GM21825 (cell line): ENCODE measurements at regions not wholly inside any gene's neighbourhood (a gene's known extent, or its start where the extent isn't known, plus 50 kb on each side); places are given as distances from the start of the nearest gene placed in this dataset.

Experiments used
- ATAC-seq: cut with Tn5 transposase; IDR thresholded peaks from one replicate; pipeline ENCODE4 v1.9.1; 2021; ENCODE audit warnings: mild to moderate bottlenecking, moderate library complexity; ENCODE audit not compliant: unreplicated experiment

DNA sequence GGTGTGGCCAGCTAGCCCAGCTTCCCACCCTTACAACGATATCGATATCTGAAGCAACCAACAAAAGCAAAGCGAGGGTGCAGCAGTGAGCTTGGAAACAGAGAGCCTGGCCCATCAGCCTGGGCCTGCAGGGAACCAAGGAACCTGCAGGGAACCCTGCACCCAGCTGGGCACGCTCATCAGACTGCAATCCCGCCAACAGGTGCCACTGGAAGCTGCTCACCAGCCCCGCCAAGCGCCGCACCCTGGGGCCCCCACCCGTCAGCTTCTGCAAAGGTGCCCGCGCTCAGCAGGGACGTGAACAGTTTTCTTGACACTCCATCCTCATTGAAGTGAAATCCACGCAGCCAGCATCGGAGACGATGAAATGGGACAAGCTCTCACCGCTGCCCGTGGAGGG, 250.7 kb downstream of the RBFOX3 start:
- ATAC-seq = no peak

DNA sequence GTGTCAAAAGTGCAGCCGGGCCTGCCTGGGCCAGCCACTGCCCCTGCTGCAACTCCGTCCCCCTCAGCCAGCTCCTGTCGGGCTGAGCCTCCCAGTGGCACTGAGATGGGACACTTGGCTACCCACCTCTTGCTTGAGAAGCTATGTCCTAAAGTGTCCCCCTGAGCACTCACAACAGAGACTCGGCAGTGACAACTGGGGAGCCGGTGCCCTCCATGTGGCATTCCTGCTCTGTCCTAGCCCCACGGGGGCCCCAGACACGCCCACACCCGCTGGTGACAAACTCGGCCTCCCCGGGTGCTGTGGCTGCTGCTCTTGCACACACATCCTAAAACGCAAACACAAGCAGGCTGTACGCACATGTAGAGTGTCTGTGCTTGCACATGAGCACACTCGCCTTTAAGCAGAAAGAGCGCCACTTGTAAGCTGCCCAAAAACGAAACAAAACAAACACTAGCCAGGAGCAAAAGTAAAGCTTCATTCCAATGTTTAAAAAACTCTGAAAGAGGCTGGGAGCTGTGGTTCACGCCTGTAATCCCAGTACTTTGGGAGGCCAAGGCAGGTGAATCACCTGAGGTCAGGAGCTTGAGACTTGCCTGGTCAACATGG, 253.9 kb downstream of the RBFOX3 start:
- no peak for ATAC-seq

DNA sequence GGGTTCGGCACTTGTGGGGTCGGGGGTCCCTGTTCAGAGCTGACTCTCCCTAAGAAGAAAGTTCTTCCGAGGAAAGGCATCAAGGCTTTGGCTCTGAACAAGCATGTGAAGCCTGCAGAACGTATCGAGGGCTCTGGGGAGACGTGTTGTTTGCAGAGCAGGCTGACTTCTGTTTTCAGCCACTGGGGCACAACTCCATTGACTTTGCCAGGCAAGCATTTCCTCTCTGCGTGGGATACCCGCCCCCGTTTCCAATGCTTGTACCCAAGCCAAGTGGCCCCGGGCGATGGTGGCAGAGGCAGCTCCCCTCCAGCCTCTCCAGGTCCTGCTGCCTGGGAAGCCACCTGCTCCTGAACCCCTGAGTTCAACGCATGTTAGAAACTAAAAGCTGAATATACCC, 255.7 kb downstream of the RBFOX3 start:
- no peak for ATAC-seq

DNA sequence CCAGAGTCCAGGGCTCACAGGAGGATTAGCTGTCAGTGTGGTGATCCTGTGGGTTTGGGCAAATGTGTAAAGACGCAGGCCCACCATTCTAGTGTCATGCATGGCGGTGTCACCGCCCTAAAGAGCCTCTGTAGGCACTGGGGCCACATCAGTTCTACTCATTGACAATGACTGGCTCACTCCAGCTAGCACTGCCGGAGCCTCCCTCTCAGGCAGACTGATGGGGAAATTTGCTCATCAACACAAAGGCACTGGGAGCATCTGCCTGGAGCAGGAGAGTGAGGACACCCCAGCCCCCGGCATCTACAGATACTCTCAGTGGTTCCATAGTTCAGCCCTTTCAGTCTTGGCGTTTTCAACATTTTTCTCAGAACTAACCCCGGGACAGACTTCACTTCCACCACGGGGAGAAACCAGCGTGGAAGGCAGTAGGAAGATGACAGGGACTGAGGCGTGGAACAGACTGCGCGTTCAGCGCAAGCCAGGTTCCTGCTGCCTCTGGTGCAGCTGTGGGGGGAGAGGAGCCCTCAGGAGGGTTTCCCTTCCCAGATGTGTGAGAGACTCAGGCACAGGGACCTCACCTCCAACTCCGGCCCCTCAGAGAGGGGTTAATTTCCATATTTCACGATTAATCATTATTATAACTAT, 256.6 kb downstream of the RBFOX3 start:
- no peak for ATAC-seq

DNA sequence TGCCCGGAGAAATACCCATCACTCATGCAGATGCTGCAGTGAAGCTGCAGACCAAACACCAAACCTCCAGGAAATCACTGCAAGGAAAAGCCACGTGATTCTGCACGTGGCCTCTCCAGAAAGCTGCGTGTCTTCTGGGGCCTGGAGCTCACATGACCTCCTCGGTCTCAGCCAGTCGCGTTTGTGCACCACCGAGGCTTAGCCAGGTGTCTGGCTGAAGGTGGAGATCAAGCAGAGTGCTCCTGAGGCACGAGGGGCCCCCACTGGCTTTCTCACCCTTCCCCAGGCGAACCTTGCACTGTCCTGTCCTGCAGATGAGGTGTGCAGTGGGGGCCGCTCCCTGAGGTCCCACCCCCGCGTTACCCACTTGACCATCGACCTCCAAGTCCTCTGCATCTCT, 257.3 kb downstream of the RBFOX3 start:
- ATAC-seq = no peak

DNA sequence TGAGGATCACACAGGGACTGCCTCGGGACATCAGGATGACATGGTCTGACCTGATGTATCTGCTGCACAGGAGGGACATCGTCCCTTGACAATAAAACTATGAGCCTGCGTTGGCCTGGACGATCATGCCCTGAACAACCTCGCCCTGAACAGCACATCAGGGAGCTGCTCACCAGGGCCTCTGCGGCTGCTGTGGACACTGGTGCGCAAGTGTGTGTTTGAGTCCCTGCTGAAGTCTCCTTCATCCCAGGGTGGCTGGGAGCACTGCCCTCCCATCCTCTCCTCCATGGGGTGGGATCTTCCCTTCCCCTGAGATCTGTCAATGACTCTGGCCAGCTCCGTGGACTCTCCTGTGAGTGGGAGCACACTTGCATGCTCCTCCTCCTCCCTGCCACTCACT, 257.8 kb downstream of the RBFOX3 start:
- ATAC-seq = no peak

DNA sequence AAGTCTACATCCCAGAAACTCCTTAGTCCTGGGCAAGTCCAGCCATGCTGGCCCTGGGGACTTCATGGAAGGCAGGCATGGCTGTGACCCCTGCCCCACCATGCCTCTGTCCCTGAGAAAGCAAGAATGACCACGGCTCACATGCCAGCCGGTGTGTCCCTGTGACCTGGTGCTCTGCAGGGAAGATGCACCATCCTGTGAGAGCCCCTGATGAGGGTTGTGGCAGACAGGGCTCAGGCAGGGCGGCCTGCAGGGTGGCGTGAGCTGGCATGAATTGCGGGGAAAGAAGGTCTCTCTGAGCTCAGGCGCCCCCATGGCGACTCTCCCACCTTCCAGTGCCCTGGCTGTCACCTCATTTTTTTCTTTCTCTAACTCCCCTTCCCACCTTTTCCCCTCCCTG, 260.3 kb downstream of the RBFOX3 start:
- no peak for ATAC-seq

DNA sequence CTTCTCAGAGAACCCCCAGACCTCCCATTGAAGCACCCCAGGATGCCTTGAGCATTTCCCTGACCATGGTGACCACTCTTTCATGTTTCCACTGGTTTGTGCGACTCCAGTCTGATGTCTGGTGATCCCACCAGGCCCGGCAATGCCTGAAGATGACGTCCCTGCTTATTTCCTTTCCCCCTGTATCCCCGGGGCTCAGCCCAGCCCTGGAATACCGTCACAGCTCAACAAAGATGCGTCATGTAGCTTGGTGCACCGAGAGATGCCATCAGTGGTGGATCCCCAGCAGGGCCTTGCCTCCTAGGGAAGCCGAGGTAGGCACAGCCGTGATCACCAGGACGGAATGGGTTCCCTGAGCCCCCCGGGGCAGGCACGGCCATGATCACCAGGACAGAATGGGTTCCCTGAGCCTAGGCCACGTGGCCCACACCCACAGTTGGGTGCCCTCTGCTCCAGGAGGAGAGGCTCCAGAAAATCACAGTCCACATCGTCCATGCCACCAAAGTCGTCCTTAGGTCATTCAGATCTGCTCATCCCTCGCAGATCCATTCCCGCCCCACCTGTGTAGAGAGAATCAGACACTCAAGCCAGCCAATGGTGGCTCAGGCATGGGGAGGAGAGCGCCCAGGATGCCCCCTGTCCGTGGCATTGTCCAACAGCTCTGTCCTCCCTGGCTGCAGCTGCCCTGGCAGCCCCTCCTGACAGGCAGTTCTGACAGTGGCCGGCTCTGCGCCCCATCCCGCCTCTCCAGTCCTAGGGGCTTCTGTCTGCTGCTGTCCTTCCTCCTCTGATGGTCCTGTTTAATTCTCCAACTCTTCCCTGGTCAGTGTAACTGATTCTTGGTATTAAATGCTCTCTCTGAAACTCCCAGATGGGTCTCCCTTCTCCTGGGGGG, 261.1 kb downstream of the RBFOX3 start:
- ATAC-seq = no peak

DNA sequence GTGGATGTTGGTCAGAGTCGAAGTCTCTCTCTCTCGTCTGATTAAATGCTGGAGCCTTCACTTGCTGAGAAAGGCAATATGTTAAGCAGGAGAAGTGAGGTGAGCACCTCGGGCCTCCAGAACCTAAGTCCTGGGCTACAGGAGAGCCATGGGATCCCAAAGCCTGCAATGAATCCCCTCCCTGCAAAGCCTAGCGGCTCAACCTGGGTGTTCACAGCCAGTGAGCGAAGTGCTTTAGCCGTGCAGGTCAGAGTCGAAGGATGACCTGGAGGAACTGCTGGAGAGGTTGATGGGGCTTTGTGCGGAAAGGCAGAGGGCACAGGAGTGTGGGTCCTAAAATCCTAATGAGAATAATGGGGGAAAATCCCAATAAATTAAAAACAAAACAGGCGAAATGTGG, 267.8 kb downstream of the ENGASE start:
- no peak for ATAC-seq

DNA sequence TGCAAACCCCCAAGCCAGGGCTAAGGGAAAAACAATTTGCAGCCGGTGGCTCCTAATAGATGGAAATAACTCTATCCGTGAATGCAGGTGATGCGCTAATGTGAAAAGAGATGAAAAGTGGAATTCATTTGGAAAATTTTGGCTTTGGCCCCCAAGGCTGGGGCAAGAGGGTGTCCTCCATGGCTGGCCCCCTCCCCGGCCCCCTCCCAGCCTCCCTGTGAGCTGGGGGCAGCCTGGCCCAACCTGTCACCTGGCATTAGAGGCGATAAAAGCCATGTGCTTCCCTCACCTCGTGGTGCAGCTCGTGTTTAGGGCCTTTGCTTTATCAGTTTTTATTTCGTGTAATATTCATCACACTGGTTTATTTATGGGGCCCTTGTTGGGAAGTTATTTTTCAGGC, 267.2 kb downstream of the ENGASE start:
- ATAC-seq = no peak

DNA sequence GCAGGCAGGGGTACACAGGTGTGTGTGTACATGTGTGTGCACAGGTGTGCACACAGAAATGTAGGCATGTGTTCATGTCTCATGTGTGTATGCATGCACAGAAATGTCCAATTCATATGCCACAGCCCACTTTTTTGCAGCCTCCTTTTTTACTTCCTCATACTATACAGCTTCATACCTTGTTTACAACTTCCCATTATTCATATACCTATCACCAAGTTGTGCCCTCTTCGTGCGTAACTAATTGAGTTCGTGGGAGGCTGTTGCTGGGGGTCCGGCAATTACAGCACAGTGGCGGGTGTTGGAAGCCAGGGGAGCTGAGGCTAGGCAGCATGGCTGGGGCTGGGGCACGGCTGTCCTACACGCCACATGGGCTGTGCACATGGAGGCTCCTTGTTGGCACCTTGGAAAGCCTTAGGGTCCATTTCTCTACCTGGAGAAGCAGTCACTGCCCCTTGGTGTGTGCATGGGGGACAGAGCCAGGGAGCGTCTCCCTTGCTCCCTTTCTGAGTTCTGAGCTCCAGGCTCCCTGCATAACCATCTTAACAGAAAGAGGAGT, 266.7 kb downstream of the ENGASE start:
- ATAC-seq = peak; percentile 23

DNA sequence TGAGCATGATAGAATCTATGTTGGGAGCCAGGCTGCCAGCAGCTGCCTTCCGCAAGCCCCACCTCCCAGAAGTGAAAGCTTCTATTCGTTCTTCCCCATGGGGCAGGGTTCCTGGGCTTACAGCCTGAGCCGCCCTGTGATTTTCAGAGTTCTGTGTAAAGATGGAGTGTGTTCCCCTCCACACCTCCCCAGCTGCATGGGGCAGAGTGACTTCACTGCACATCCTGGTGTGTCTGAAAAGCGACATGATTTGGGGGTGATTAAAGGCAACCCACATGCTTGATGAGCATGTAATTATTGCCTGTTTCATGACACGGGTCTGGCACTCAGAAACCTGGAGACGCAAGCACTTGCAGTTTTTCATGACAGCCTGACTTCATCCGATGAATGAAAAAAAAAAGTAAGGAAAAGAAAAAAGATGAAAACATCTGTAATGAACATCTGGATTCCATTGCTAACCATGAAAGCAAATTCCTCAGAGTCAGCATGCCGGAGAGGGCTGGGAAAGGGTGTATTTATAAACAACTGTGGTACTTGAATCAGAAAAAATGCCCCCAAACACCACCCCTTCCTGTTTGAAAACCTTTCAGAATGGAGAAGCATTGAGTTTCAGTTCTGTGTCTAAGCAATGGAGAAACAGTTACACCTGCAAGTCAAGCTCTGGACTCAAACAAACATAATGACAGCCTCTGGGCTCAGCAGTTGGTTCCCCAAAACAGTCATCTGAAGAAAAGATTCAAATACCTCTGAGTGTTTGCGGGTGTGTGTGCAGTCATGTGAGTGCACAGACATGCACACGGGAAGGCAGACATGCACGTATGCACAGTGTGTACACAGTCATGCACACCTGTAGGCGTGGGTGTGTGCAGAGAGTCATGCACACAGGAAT, 266.0 kb downstream of the ENGASE start:
- ATAC-seq = peak; percentile 66

DNA sequence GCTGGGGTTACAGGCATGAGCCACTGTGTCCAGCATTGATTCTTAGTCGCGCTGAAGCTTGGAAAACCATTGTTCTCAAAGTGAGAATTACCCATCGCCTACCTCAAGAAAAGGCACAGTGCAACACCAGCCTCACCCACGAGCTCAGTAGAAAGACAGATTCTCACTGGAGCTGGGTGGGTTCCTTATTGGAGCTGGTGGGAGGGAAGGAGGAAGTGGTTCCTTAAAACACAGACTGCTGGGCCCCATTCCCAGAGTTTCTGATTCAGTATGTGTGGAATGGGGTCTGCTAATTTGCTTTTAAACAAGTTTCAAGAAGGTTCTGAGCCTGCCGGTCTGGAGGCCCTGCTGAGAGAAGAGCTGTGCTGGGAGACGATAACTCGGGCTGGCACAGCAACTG, 264.7 kb downstream of the ENGASE start:
- ATAC-seq = no peak

DNA sequence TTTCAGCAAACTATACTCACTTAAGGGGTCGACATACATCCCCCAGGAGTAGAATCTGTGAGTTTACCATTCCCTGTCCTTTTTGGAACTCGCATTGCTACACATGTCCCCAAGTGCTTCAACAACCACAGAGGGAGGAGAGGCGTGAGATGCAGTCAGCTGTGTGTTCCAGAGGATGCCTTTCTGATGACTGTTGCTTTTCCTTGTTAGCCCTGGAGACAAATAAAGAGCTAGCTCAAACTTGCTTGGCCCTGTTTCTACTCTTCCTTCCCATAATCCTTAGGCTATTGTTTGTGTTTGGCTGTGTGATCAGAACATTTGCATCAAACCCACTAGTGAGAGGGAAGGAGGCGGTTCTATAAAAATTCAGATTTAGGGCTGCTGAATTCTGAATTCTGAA, 264.0 kb downstream of the ENGASE start:
- no peak for ATAC-seq

DNA sequence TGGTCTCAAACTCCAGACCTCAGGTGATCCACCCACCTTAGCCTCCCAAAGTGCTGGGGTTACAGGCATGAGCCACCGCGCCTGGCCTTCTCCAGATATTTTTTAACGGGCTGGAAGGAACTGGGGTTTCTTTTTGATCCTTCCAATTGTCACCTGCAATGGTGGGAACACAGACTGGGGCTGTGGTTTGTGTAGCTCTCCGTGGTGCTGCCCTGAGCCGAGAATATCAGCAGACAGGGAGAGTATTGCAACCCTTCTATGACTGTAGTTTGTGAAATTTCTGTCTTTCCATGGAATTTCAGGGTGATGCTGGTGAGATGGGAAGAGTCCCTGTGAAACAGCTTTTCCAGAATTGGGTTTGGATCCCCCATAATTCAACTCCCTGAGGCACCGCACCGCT, 263.5 kb downstream of the ENGASE start:
- ATAC-seq = no peak

DNA sequence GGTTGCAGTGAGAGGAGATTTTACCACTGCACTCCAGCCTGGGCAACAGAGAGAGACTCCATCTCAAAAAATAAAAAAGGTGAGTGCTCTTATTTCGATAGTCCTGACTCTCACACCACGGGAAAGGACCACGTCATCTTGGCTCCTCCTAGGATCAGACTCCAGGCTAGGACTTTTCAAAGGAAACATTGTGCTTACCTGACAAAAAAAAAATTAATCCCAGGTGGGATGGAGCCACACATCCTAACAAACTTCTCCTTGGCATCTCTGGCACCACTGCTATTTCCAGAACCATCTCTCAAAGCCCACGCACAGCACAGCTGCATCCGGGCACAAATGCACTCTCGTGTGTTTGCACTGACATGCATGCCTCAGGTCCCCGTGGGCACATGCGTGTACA, 262.4 kb downstream of the ENGASE start:
- no peak for ATAC-seq

DNA sequence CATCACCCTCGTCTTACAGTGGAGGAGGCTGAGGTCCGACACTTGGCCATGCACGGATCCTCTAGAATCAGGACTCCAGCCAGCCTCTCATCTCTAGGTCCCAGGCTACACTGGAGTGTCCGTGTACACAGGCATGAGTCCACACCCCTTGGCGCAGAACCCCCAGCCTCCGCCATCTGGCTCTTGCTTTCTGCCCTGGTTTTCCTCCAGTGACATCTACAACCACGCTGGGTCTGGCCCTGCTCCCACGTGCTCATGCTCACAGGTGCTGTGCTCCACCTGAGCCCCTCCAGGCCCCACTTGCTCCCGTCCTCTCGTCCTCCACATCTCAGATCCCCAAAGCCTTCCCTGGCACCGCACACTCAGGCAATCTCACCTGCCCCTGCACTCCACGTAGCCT, 260.8 kb downstream of the ENGASE start:
- ATAC-seq = no peak

DNA sequence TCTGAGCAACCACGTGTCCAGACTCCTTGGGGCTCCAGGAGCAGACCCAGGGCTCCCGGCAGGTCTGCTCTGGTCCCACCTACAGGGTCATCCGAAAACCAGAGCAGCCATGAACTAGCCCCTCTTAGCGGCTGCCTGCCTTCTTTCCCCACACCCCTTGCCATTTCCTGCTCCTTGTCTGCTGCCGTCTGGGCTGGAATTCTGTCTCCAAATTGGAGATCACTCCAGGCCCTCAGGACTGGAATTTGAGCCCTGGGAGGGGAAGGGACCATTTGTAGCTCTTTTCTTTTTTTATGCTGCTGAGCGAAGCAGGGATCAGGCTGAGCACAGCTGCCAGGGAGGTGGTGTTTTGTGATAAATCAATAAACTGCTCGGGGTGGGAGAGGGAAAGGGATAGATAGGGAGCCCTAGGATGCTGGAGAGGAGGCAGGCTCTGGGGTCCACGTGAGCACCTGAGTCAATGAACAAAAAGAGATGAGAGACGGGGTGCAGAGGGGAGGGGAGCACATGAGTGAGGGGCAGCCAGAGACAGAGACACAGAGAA, 257.5 kb downstream of the ENGASE start:
- ATAC-seq = no peak

DNA sequence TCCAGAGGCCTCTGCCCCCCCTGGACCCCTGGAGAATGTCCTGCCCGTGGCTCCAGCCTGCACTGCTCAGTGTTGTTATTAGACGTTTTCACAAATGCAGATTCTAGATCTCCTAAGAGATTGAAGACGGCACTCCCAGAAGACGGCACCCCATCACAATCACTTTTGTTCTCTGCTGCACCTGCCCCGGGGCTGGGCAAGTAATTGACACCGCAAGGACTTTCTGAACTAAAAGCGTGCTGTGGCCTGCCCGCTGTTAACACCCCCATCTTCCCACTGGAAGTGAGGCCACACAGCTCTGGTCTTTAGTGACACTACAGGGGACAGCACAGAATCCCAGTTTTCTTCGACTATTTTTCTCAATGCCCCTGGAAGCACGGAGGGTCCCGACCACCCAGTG, 256.9 kb downstream of the ENGASE start:
- no peak for ATAC-seq

DNA sequence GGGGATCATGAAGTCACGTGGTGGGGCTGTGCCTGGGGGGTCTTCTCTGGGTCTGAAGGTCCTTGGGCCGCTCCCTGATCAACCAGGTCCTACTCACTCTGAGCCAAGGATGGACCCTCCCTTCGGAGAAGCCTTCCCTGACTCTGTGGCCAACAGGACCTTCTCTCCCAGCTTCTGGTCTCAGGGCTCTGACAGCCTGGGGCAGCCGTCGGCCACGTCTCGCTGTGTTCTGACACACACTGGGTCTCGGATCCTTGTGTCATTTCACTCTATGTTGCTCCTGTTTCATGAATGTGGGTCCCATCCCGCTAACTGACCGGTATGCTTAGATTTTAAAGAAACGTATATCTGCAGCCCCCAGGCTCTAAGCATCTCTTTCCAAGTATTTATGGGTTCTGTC, 256.1 kb downstream of the ENGASE start:
- no peak for ATAC-seq

DNA sequence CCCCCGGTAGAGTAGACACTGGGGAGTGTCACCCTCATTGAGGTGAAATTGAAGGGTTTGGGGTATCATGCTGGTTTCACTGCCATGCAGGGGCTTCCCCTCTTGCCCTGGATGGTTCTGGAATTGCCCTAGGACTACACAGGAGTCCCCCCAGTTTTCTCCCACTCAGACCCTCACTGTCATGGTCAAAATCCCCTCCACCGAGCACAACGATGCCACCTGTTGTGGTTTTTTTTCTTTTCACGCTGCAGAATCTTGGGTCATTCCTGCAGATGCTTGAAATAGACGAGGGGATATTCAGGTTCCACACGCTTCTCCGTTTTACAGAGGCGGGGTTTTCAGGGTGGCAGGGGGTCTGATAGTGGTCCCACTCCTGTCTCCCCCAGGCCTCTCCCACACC, 255.6 kb downstream of the ENGASE start:
- no peak for ATAC-seq
